Activated T-helper 1 cell treated with anti-CD3 and anti-CD28 coated beads, Interleukin-12 subunit alpha, Interleukin-12 subunit beta, Interleukin-2, Interleukin-4 antibody, amounts not matched to agents 30 ng/mL and 10 ng/mL and 1 ng/mL, durations not matched to agents 14 hours and 24 hours and 36 hours (primary cell): ENCODE measurements at regions not wholly inside any gene's neighbourhood (a gene's known extent, or its start where the extent isn't known, plus 50 kb on each side); places are given as distances from the start of the nearest gene placed in this dataset.
"Not testable (repeated sequence)": the region's sequence is repeated elsewhere in the genome, so short reads cannot be mapped to it uniquely, and the experiment has no call there.

Source experiments
- DNase-seq: peaks from one replicate; pipeline ENCODE4 v3.0.0; 2021; ENCODE audit warnings: low spot score
- H3K27ac Mint-ChIP-seq: one replicate; pipeline ENCODE4 v1.8.0; 2021; ENCODE audit warnings: mild to moderate bottlenecking, mixed read lengths
- H3K27me3 Mint-ChIP-seq: one replicate; pipeline ENCODE4 v1.8.0; 2022; ENCODE audit warnings: mild to moderate bottlenecking, moderate library complexity, mixed read lengths; ENCODE audit not compliant: insufficient read depth
- H3K36me3 Mint-ChIP-seq: one replicate; pipeline ENCODE4 v1.8.0; 2021; ENCODE audit warnings: low read depth, mixed read lengths
- H3K4me1 Mint-ChIP-seq: one replicate; pipeline ENCODE4 v1.8.0; 2021; ENCODE audit warnings: low read depth, mixed read lengths
- H3K4me3 Mint-ChIP-seq: one replicate; pipeline ENCODE4 v1.8.0; 2021; ENCODE audit warnings: mild to moderate bottlenecking, moderate library complexity, mixed read lengths
- H3K9me3 Mint-ChIP-seq: one replicate; pipeline ENCODE4 v1.8.0; 2021; ENCODE audit warnings: mixed read lengths
- intact Hi-C: fragments of 100-400 bp; cut with micrococcal nuclease; formaldehyde crosslinking; loops from one replicate; pipeline ENCODE4 v1.15.1; 2024

GRCh38 chr3:163560459-163560858, 1517.8 kb downstream of the SI start:
- Mint-ChIP-seq H3K4me1 (no peaks in the 10 kb centered on the region), H3K4me3 (no peak overlapping the region), H3K27ac (no peak overlapping the region), H3K27me3 (no peaks in the 10 kb centered on the region), H3K36me3 (no peaks in the 10 kb centered on the region), H3K9me3 (peaks cover 7% of the 10 kb centered on the region)
- DNase-seq, result no peak
- intact Hi-C loops, result no loop called here

- H3K36me3 Mint-ChIP-seq, result no peaks in the 10 kb centered on the region
- peaks cover 12% of the 10 kb centered on the region for H3K9me3 Mint-ChIP-seq
- no peak overlapping the region for H3K27ac Mint-ChIP-seq
- H3K27me3 Mint-ChIP-seq, result no peaks in the 10 kb centered on the region
- DNase-seq, result no peak
- H3K4me3 Mint-ChIP-seq, result no peak overlapping the region
- H3K4me1 Mint-ChIP-seq, result no peaks in the 10 kb centered on the region
- intact Hi-C loops, result no loop called here
Measured at GRCh38 chr3:163556813-163557523, 1521.3 kb downstream of the SI start.

GRCh38 chr3:163555918-163556317, 1522.4 kb downstream of the SI start:
- Mint-ChIP-seq H3K27ac (no peak overlapping the region), H3K36me3 (no peaks in the 10 kb centered on the region)

GRCh38 chr3:163552659-163552966, 1525.7 kb downstream of the SI start:
- H3K9me3 Mint-ChIP-seq, result peaks cover 9% of the 10 kb centered on the region
- H3K27me3 Mint-ChIP-seq, result no peaks in the 10 kb centered on the region
- no peak overlapping the region for H3K27ac Mint-ChIP-seq
- no peak for DNase-seq
- no peak overlapping the region for H3K4me3 Mint-ChIP-seq
- intact Hi-C loops, result no loop called here
- H3K36me3 Mint-ChIP-seq, result no peaks in the 10 kb centered on the region
- H3K4me1 Mint-ChIP-seq, result no peaks in the 10 kb centered on the region

More at GRCh38 chr3:163555918-163556317, 1522.4 kb downstream of the SI start:
- Mint-ChIP-seq H3K9me3 (peaks cover 11% of the 10 kb centered on the region), H3K27me3 (no peaks in the 10 kb centered on the region), H3K4me1 (no peaks in the 10 kb centered on the region), H3K4me3 (no peak overlapping the region)
- no peak for DNase-seq
- intact Hi-C loops, result no loop called here

GRCh38 chr3:163551915-163552658, 1526.2 kb downstream of the SI start:
- H3K4me3 Mint-ChIP-seq, H3K9me3 Mint-ChIP-seq, H3K27me3 Mint-ChIP-seq, H3K36me3 Mint-ChIP-seq, H3K4me1 Mint-ChIP-seq, DNase-seq, intact Hi-C loops, H3K27ac Mint-ChIP-seq: not testable (repeated sequence)

GRCh38 chr3:163548015-163548414, 1530.3 kb downstream of the SI start:
- DNase-seq, result no peak

GRCh38 chr3:163547014-163547685, 1531.1 kb downstream of the SI start:
- H3K9me3 Mint-ChIP-seq, result peaks cover 4% of the 10 kb centered on the region
- intact Hi-C loops, result no loop called here
- H3K4me3 Mint-ChIP-seq, result no peak overlapping the region
- H3K27ac Mint-ChIP-seq, result no peak overlapping the region
- no peaks in the 10 kb centered on the region for H3K36me3 Mint-ChIP-seq
- DNase-seq, result no peak
- no peaks in the 10 kb centered on the region for H3K4me1 Mint-ChIP-seq
- H3K27me3 Mint-ChIP-seq, result no peaks in the 10 kb centered on the region

More at GRCh38 chr3:163548015-163548414, 1530.3 kb downstream of the SI start:
- H3K36me3 Mint-ChIP-seq, result no peaks in the 10 kb centered on the region
- intact Hi-C loops, result no loop called here
- H3K4me3 Mint-ChIP-seq, result no peak overlapping the region
- H3K27me3 Mint-ChIP-seq, result no peaks in the 10 kb centered on the region
- peaks cover 4% of the 10 kb centered on the region for H3K9me3 Mint-ChIP-seq
- no peak overlapping the region for H3K27ac Mint-ChIP-seq
- no peaks in the 10 kb centered on the region for H3K4me1 Mint-ChIP-seq

GRCh38 chr3:163543662-163544061, 1534.6 kb downstream of the SI start:
- H3K4me1 Mint-ChIP-seq, result no peaks in the 10 kb centered on the region
- H3K27ac Mint-ChIP-seq, result no peak overlapping the region
- H3K9me3 Mint-ChIP-seq, result peaks cover 4% of the 10 kb centered on the region
- no peak overlapping the region for H3K4me3 Mint-ChIP-seq
- H3K36me3 Mint-ChIP-seq, result no peaks in the 10 kb centered on the region
- intact Hi-C loops, result no loop called here
- no peak for DNase-seq
- H3K27me3 Mint-ChIP-seq, result no peaks in the 10 kb centered on the region

- intact Hi-C loops, result no loop called here
- Mint-ChIP-seq H3K9me3 (peaks cover 4% of the 10 kb centered on the region), H3K36me3 (no peaks in the 10 kb centered on the region), H3K4me3 (no peak overlapping the region), H3K27ac (no peak overlapping the region), H3K27me3 (no peaks in the 10 kb centered on the region), H3K4me1 (no peaks in the 10 kb centered on the region)
- no peak for DNase-seq
Measured at GRCh38 chr3:163541629-163542028, 1536.7 kb downstream of the SI start.

GRCh38 chr3:163538387-163538786, 1539.9 kb downstream of the SI start:
- DNase-seq, result no peak
- no peak overlapping the region for H3K27ac Mint-ChIP-seq
- no peaks in the 10 kb centered on the region for H3K27me3 Mint-ChIP-seq
- H3K4me1 Mint-ChIP-seq, result no peaks in the 10 kb centered on the region
- intact Hi-C loops, result no loop called here
- peaks cover 4% of the 10 kb centered on the region for H3K9me3 Mint-ChIP-seq
- H3K36me3 Mint-ChIP-seq, result no peaks in the 10 kb centered on the region
- no peak overlapping the region for H3K4me3 Mint-ChIP-seq

- no peaks in the 10 kb centered on the region for H3K4me1 Mint-ChIP-seq
- H3K9me3 Mint-ChIP-seq, result peaks cover 4% of the 10 kb centered on the region
- H3K36me3 Mint-ChIP-seq, result no peaks in the 10 kb centered on the region
- no peak overlapping the region for H3K27ac Mint-ChIP-seq
- H3K4me3 Mint-ChIP-seq, result no peak overlapping the region
- no peak for DNase-seq
- no peaks in the 10 kb centered on the region for H3K27me3 Mint-ChIP-seq
- intact Hi-C loops, result no loop called here
Measured at GRCh38 chr3:163533381-163533780, 1544.9 kb downstream of the SI start.

GRCh38 chr3:163523375-163523774, 1554.9 kb downstream of the SI start:
- Mint-ChIP-seq H3K27me3 (no peaks in the 10 kb centered on the region), H3K4me3 (no peak overlapping the region), H3K27ac (no peak overlapping the region), H3K4me1 (no peaks in the 10 kb centered on the region), H3K9me3 (peaks cover 3% of the 10 kb centered on the region), H3K36me3 (no peaks in the 10 kb centered on the region)
- DNase-seq, result no peak
- intact Hi-C loops, result no loop called here

GRCh38 chr3:163521261-163521660, 1557.0 kb downstream of the SI start:
- no peak overlapping the region for H3K27ac Mint-ChIP-seq
- no peaks in the 10 kb centered on the region for H3K4me1 Mint-ChIP-seq
- H3K36me3 Mint-ChIP-seq, result no peaks in the 10 kb centered on the region
- no peak for DNase-seq
- H3K9me3 Mint-ChIP-seq, result peaks cover 3% of the 10 kb centered on the region
- no peak overlapping the region for H3K4me3 Mint-ChIP-seq
- H3K27me3 Mint-ChIP-seq, result no peaks in the 10 kb centered on the region
- intact Hi-C loops, result no loop called here
